HG03159 (cell line): ENCODE measurements at regions not wholly inside any gene's neighbourhood (a gene's known extent, or its start where the extent isn't known, plus 50 kb on each side); places are given as distances from the start of the nearest gene placed in this dataset.

ENCODE experiments used
- ATAC-seq: cut with Tn5 transposase; IDR thresholded peaks from one replicate; pipeline ENCODE4 v1.9.1; 2021; ENCODE audit warnings: mild to moderate bottlenecking, moderate library complexity; ENCODE audit not compliant: unreplicated experiment

- ATAC-seq, result no peak
Measured at GRCh38 chr5:68475476-68475983, 260.0 kb downstream of the PIK3R1 start.

- no peak for ATAC-seq
Measured at GRCh38 chr5:68476854-68477253, 261.3 kb downstream of the PIK3R1 start.

- no peak for ATAC-seq
Measured at GRCh38 chr5:68478301-68479095, 262.9 kb downstream of the PIK3R1 start.

GRCh38 chr5:68479524-68479923 is 264.0 kb downstream of the PIK3R1 start:
- ATAC-seq, result no peak

GRCh38 chr5:68480335-68480940 is 264.9 kb downstream of the PIK3R1 start:
- no peak for ATAC-seq

GRCh38 chr5:68482199-68482598 is 266.6 kb downstream of the PIK3R1 start:
- ATAC-seq, result no peak

GRCh38 chr5:68484307-68485068 is 268.9 kb downstream of the PIK3R1 start:
- ATAC-seq, result no peak

- no peak for ATAC-seq
Measured at GRCh38 chr5:68489556-68489955, 274.0 kb downstream of the PIK3R1 start.

- ATAC-seq, result no peak
Measured at GRCh38 chr5:68490406-68490805, 274.9 kb downstream of the PIK3R1 start.

GRCh38 chr5:68494771-68495170 is 279.2 kb downstream of the PIK3R1 start:
- no peak for ATAC-seq

- no peak for ATAC-seq
Measured at GRCh38 chr5:68499987-68500386, 284.4 kb downstream of the PIK3R1 start.

GRCh38 chr5:68500813-68501212 is 285.3 kb downstream of the PIK3R1 start:
- no peak for ATAC-seq

GRCh38 chr5:68502531-68502930 is 287.0 kb downstream of the PIK3R1 start:
- ATAC-seq, result no peak

- no peak for ATAC-seq
Measured at GRCh38 chr5:68504306-68504705, 288.8 kb downstream of the PIK3R1 start.

GRCh38 chr5:68505917-68506860 is 290.6 kb downstream of the PIK3R1 start:
- no peak for ATAC-seq

GRCh38 chr5:68515514-68515913 is 300.0 kb downstream of the PIK3R1 start:
- ATAC-seq, result no peak

GRCh38 chr5:68518286-68518685 is 302.7 kb downstream of the PIK3R1 start:
- ATAC-seq, result no peak

GRCh38 chr5:68519143-68519542 is 303.6 kb downstream of the PIK3R1 start:
- ATAC-seq, result no peak

GRCh38 chr5:68521776-68522175 is 306.2 kb downstream of the PIK3R1 start:
- ATAC-seq, result no peak

- no peak for ATAC-seq
Measured at GRCh38 chr5:68522863-68523262, 307.3 kb downstream of the PIK3R1 start.
